NCI-H2196 (cell line): ENCODE measurements at regions not wholly inside any gene's neighbourhood (a gene's known extent, or its start where the extent isn't known, plus 50 kb on each side); places are given as distances from the start of the nearest gene placed in this dataset.

ENCODE experiments used
- DNase-seq: peaks from one replicate; lab custom pipeline; 2025; ENCODE audit not compliant: unreplicated experiment; lab: John Stamatoyannopoulos, UW

GRCh38 chr16:52597073-52597771, 50.3 kb upstream of the TOX3 start:
- DNase-seq: no peak
